ENCODE measurements at regions not wholly inside any gene's neighbourhood (a gene's known extent, or its start where the extent isn't known, plus 50 kb on each side); places are given as distances from the start of the nearest gene placed in this dataset.

DNA sequence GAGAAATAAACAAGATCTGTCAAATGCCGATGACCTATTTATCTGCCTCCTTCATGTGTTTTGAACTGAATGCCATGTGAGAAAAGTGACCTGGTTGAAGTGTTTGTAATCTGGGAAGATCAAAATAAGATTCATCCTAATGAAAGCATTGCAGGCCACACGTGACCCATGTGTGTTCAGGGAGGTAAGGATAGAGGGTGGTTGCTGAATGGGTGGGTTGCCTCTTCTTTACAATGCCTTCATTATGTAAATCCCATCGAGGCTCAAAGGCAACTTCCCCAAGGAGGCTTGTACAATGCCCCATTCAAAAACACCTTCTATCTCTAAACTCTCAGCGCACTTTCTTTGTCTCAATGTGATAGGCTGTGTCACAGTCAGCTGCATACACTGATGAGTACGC is 273.1 kb downstream of the LRATD1 start:
- TF ChIP-seq CTCF (IDR thresholded peaks at IDR 0.05): no peak
- no peak for TF ChIP-seq POLR2AphosphoS5 (IDR thresholded peaks at IDR 0.05; ENCODE audit: low read depth, low read length)
- TF ChIP-seq, protein P1, sequence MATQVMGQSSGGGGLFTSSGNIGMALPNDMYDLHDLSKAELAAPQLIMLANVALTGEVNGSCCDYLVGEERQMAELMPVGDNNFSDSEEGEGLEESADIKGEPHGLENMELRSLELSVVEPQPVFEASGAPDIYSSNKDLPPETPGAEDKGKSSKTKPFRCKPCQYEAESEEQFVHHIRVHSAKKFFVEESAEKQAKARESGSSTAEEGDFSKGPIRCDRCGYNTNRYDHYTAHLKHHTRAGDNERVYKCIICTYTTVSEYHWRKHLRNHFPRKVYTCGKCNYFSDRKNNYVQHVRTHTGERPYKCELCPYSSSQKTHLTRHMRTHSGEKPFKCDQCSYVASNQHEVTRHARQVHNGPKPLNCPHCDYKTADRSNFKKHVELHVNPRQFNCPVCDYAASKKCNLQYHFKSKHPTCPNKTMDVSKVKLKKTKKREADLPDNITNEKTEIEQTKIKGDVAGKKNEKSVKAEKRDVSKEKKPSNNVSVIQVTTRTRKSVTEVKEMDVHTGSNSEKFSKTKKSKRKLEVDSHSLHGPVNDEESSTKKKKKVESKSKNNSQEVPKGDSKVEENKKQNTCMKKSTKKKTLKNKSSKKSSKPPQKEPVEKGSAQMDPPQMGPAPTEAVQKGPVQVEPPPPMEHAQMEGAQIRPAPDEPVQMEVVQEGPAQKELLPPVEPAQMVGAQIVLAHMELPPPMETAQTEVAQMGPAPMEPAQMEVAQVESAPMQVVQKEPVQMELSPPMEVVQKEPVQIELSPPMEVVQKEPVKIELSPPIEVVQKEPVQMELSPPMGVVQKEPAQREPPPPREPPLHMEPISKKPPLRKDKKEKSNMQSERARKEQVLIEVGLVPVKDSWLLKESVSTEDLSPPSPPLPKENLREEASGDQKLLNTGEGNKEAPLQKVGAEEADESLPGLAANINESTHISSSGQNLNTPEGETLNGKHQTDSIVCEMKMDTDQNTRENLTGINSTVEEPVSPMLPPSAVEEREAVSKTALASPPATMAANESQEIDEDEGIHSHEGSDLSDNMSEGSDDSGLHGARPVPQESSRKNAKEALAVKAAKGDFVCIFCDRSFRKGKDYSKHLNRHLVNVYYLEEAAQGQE (IDR thresholded peaks at IDR 0.05; ENCODE audit: insufficient read depth in 1 of 2, low read depth in 2 of 2, low read length in 1 of 2): no peak
- TF ChIP-seq SIN3A (IDR thresholded peaks at IDR 0.05; ENCODE audit: borderline replicate concordance, insufficient read depth, low read depth, low read length): no peak
- TF ChIP-seq TCF7L2 (IDR thresholded peaks at IDR 0.05; ENCODE audit: low read depth, low read length): no peak

All from Panc1 (cell line).